Glomerular visceral epithelial cell (primary cell): ENCODE measurements at regions not wholly inside any gene's neighbourhood (a gene's known extent, or its start where the extent isn't known, plus 50 kb on each side); places are given as distances from the start of the nearest gene placed in this dataset.
"Not testable (repeated sequence)": the region's sequence is repeated elsewhere in the genome, so short reads cannot be mapped to it uniquely, and the experiment has no call there.

Source experiments
- DNase-seq: peaks from one replicate; pipeline ENCODE4 v3.0.0-alpha.2; 2016; ENCODE audit errors: extremely low spot score

- no peak for DNase-seq
Measured at GRCh38 chr20:50328996-50329898, 138.6 kb downstream of the CEBPB start.

DNA sequence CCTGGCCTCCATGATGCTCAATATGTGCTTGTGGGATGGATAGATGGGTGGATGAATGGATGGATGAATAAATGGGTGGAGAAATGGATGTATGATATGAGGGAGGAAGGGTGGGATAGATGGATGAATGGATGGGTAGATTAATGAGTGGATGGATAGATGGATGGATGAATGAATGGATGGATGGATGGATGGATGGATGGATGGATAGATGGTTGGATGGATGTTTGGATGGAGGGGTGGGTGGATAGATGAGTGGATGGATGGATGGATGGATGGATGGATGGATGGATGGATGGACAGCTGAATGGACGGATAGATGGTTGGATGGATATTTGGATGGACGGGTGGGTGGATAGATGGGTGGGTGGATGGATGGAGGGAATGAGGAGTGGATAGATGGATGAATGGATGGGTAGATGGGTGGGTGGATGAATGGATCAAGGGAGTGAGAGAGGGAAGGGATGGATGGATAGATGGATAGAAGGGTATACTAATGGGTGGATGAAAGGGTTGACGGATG is 139.4 kb downstream of the CEBPB start:
- no peak for DNase-seq

GRCh38 chr20:50330504-50331313 is 140.1 kb downstream of the CEBPB start:
- DNase-seq, result peak; percentile 58

DNA sequence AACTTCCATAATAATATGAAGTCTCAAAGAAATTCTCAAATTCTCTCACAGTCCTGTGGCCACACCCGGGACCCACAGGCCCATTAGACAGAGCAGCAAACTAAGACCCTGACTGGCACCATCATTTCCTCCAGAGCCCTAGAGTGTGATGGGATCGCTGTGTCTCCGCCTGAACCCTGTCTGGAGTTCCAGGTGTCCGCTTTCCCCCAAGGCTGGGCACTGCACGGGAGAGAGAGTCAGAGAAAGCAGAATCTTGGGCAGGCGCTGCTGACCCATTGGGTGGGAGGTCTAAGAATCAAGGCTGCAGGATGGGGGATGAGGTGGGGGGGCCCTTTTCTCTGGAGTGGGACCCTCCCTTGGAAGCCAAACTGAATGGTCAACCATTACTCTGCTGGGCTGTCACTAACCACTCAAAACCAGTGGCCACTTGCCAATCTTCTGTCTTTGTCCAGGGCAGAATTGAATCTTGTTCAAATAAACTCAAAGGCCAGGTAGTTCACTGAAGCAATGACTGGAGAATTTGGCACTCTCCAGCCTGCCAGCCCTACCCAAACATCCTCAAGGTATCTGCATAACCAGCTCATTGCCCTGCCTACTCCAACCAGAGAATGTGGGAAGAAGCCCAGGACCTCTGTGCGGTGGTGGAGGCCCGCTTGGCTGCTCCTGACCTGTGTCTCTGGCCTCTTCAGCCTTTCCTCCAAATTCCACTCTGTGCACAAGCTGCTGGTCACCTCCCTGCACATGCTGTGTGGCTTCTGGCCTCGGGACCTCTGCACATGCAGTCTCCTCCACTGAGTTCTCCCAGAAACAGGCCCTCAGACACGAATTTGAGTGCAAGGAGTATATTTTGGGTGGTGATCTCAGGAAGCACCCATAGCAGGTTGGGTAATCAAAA is 141.1 kb downstream of the CEBPB start:
- DNase-seq, result peak; percentile 49

GRCh38 chr20:50332491-50332980 is 141.9 kb downstream of the CEBPB start:
- no peak for DNase-seq

DNA sequence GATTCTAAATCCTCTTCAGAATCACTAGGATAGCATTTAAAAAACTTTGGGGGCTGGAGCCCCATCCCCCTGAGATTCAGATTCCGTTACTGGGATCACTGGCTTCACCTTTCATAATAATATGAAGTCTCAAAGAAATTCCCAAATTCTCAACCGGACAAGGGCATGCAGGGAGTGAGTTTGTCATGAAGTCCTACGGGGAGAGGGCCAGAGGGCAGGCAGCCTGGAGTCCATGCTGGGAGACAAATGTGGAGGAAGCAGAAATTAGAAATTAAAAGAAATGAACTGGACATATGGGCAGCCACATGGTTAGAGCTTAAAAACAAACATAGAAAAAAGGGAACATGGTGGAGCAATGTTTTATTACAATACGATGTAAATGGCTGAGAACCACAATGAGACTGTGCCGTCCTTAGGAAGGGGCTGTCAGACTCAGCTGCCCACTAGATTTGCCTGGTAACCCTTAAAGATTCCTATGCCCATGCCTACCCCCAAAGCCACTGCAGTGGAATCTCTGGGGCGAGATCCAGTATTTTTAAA is 142.6 kb downstream of the CEBPB start:
- DNase-seq, result no peak

DNA sequence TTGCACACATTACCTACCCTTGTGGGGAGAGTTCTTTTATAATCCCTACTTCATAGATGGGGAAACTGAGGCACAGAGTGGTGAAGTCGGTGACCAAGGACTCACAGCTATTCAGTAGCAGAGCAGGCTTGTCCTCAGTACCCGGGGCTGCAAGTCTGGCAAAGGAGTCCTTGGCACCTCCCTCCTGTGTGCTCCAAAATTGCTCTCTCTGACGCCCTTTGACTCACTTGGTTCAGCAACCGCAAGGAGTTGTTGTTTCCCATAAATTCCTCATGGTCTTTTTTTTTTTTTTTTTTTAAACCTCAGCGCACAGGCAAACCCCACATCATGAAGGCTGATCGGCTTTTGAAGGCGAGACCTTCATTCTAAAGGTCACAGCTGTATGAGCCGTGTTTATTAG is 143.2 kb downstream of the CEBPB start:
- DNase-seq, result peak; percentile 91

DNA sequence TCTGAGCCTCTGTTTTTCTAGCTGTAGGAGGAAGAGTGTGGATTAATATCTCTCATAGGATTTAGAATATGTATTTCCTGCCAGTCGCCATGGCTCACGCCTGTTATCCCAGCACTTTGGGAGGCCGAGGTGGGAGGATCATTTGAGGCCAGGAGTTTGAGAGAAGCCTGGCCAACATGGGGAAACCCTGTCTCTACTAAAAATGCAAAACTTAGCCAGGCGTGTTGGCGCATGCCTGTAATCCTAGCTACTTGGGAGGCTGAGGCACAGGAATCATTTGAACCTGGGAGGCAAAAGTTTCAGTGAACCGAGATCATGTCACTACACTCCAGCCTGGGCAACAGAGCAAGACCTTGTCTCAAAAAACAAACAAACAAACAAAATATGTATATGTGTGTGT is 143.9 kb downstream of the CEBPB start:
- not testable (repeated sequence) for DNase-seq

- peak; percentile 31 for DNase-seq
Measured at GRCh38 chr20:50335105-50335504, 144.5 kb downstream of the CEBPB start.

- no peak for DNase-seq
Measured at GRCh38 chr20:50335866-50336265, 145.2 kb downstream of the CEBPB start.

DNA sequence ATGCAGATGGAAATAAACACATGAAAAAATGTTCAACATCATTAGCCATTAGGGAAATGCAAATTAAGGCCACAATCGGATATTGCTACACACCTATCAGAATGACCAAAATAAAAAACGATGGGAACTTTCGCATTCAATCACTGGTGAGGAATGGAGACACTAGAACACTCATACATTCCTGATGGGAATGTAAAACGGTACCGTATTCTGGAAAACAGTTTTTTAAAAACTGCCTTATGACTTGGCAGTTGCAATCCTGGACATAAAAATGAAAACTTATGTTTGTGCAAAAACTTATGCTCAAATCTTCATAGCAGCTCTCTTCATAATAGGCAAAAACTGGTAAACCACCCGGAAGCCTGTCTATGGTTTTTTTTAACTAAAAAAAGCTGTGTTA is 146.0 kb downstream of the CEBPB start:
- no peak for DNase-seq

DNA sequence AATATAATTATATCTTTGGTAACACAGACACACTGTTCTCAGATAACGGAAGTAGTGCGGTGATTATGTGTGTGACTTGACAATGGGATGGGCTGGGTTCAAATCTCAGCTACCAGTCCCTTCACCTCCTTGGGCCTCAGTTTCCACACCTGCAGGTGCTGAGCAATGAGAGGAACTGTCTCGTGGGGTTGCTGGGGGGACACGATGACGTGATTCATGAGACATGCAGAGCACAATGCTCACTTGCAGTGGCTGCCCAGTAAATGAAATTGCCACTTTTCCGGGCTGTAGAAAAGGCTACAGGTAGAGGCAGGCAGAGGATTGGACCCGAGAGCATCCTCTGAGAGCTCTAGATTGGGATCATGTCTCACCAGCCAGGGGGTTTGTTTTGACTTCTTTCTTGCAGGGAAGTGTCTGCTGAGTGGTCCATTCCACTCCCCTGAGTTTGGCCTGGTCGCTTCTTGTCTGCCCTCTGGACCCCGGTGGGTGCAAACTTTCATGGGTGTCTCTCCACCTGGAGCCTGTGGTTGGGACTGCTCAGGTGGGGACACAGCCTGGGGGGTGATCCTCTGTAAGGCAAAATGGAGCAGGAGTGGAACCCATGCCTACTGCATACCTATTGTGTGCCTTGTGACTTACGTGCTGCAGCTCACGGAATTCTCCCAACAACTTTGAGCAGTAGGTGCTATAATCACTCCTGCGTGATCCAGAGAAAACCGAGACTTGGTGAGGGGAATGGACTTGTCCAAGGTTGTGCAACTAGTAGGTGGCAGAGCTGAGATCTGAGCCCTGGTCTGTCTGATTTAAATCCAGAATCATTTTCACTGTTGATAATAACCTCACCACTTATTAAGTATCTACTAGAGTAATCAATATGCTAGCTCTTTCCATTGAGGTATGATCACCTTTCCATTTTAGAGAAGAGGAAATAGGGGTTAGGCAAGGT is 147.2 kb downstream of the CEBPB start:
- DNase-seq, result no peak

DNA sequence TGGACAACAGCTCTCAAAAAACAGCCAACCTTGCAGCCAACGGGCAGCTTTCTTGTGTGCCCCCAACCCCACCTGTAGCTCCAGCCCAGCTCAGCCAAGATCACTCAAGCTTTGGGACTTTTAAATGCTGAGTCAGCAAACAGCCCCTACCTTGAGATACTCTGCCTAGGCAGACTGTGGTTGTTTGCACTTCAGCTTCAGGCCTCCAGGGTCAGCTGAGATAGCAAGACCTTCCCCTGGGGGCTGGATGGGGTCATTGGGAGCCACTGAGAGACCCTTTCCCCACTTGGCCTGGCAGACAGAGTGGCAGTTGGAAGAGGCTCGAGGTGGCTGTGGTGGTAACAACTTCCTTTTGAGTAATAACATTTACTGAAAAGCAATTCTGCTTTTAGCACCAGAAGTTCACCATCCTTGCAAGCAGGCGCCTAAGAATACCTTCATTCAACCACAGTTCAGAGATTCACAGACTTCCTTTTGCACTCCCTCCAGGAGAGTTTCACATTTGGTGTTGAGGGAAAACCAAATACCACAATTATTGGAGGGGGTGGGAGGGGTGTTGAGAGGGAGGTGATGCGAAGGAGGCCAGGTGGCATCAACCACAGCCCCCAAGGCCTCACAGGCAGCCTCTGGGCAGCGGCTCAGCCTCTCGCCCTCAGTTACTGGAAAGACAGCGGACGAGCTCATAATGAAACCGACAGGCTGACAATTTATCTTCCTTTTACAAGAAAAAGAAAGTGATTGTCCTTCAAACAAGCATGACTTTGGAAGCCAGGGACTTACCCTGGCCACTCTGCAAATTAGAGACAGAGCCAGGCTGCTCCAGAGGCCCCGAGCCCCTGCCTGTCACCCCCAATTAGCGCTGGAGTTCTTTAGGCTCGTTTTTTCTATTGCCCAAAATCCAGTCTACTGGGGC is 148.1 kb downstream of the CEBPB start:
- DNase-seq, result peak; percentile 88

GRCh38 chr20:50339466-50339901 is 148.9 kb downstream of the CEBPB start:
- DNase-seq, result peak; percentile 40

- no peak for DNase-seq
Measured at GRCh38 chr20:50340541-50340940, 149.9 kb downstream of the CEBPB start.

DNA sequence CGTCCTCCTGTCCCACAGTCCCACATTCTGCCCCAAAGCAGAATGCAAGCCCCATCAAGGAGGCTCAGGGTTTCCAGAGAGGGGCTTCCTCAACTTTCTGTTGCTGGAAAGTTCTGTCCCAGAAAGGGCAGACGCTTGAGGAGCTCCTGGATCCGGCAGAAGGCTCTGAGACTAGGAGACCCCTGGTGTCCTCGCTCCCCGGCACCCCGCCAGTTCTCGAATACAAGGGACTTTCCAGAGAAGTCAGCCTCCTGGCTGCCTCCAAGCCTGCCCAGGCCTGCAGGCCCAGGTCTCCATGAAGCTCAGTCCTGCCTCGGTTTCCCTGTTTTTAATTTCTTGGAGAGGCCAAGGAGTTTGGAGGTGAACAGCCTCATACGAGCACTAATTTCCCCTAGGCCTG is 150.4 kb downstream of the CEBPB start:
- no peak for DNase-seq

- DNase-seq, result no peak
Measured at GRCh38 chr20:50341880-50342637, 151.4 kb downstream of the CEBPB start.

- DNase-seq, result no peak
Measured at GRCh38 chr20:50342638-50343102, 152.0 kb downstream of the CEBPB start.
